RWPE1 (cell line): ENCODE measurements at regions not wholly inside any gene's neighbourhood (a gene's known extent, or its start where the extent isn't known, plus 50 kb on each side); places are given as distances from the start of the nearest gene placed in this dataset.
"Not testable (repeated sequence)": the region's sequence is repeated elsewhere in the genome, so short reads cannot be mapped to it uniquely, and the experiment has no call there.

Experiments used
- CTCF ChIA-PET: fragments of 350-600 bp; sonication (Branson Sonifier 250); formaldehyde crosslinking; extraction: SDS; loops from one replicate; lab custom pipeline; 2021; lab: Yijun Ruan, JAX
- POLR2A ChIA-PET: fragments of 400-600 bp; formaldehyde crosslinking; extraction: SDS; loops from one replicate; lab custom pipeline; 2020; ENCODE audit warnings: antibody characterized with exemption; ENCODE audit not compliant: low non-redundant PET; lab: Yijun Ruan, JAX
- DNase-seq: peaks from one replicate; pipeline ENCODE4 v3.0.0; 2012; ENCODE audit warnings: low spot score
- H3K27ac ChIP-seq: fragments of 450-650 bp; 2 replicates; pipeline ENCODE4 v1.5.1; 2017
- TF ChIP-seq, protein P1 (sequence below): fragments of 450-650 bp; conservative IDR thresholded peaks from 2 replicates; pipeline ENCODE4 v1.5.1; 2017; ENCODE audit warnings: low read depth, mild to moderate bottlenecking

DNA sequence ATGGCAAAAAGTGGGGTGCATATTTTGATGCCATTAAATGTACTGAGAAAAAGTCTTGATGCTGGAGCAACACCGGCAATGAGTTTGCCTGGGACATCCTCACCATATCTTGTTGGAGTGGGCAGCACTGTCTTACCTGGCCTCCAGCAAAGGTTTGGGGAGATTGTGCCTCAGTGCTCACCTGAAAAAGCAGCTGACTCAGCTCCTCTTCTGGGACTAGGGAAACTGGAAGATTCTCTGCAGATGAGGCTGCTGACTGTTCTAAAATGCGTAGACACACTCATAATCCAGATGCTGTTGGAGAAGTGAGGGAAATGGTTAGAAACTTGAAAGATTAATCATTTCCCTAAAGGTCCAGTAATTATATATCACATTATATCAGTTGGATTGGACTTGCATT is 593.7 kb upstream of the HS3ST1 start:
- no peak overlapping the region for H3K27ac ChIP-seq
- ChIA-PET CTCF (no interaction called here), POLR2A (no interaction called here)
- no peak for DNase-seq
- TF ChIP-seq, protein P1, sequence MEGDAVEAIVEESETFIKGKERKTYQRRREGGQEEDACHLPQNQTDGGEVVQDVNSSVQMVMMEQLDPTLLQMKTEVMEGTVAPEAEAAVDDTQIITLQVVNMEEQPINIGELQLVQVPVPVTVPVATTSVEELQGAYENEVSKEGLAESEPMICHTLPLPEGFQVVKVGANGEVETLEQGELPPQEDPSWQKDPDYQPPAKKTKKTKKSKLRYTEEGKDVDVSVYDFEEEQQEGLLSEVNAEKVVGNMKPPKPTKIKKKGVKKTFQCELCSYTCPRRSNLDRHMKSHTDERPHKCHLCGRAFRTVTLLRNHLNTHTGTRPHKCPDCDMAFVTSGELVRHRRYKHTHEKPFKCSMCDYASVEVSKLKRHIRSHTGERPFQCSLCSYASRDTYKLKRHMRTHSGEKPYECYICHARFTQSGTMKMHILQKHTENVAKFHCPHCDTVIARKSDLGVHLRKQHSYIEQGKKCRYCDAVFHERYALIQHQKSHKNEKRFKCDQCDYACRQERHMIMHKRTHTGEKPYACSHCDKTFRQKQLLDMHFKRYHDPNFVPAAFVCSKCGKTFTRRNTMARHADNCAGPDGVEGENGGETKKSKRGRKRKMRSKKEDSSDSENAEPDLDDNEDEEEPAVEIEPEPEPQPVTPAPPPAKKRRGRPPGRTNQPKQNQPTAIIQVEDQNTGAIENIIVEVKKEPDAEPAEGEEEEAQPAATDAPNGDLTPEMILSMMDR: no peak

DNA sequence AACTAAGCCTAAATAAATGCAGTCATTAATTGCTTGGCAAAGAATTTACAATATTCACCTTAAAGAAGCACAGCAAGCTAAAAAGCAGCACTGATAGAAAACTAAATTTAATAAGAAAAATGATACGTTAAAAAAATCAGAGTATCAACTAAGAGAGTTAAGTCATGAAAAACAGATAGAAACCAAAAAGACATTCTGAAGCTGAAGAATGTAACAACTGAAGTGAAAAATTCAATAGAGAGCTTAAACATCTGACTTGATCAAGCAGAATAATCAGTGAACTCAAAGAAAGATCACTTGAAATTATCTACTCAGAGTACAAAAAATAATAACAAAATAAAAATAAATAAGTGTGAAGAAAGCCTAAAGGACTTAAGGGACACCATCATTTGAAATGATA is 588.0 kb upstream of the HS3ST1 start:
- DNase-seq: no peak
- no peak overlapping the region for H3K27ac ChIP-seq
- POLR2A ChIA-PET: no interaction called here
- TF ChIP-seq, protein P1: no peak
- CTCF ChIA-PET: no interaction called here

DNA sequence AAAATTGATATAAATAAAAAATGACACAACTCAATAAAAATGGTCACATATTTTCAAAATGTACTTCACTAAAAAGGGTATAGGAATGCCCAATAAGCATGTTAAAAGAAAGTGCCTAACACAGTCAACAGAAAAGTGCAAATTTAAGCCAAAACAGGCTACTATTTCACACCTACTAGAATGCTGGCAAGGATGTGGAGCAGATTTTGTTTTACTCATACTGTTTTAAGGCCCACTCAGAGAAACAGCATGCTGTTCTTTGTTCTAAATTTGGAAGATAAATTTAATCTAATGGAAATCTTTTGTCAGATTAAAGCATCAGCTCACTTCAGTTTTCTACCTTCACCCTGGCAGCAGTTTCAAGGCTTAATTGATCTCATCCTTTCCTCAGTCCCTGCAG is 576.8 kb upstream of the HS3ST1 start:
- TF ChIP-seq, protein P1: no peak
- CTCF ChIA-PET: no interaction called here
- POLR2A ChIA-PET: no interaction called here
- H3K27ac ChIP-seq: no peak overlapping the region
- no peak for DNase-seq

DNA sequence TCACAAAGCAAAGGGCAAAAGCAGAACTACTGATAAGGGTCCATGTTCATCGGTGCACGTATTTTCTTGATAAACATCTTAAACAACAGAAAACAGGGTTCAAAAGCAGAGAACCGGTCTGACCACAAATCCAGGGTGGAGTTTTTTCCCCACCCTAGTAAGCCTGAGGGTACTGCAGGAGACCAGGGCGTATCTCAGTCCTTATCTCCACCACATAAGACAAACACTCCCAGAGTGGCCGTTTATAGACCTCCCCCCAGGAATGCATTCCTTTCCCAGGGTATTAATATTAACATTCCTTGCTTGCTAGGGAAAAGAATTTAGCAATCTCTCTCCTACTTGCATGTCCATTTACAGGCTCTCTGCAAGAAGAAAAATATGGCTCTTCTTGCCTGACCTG is 567.9 kb upstream of the HS3ST1 start:
- H3K27ac ChIP-seq, CTCF ChIA-PET, POLR2A ChIA-PET, DNase-seq: not testable (repeated sequence)

DNA sequence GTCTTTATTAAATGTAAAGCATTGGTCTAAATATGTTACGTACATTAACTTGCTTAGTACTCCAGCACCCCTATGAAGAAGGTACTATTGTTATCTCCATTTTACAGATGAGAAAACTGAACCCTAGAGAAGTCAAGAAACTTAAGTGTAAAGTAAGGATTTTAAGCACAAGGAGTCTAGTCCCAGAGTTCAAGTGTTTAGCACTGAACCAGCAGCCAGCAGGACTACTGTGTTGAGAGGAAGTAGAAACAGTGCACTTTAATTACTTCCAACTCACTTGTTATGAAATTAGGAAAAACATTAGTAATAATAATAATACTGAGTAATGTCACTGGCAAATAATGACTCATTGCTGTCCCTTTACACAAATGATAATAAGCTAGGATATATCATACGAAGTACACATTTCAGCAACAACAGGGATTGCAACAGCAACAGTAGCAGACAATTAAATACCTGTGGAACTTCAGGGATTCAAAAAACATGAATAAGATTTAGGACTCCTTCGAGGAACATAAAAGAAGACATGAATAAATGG is 548.1 kb upstream of the HS3ST1 start:
- H3K27ac ChIP-seq: no peak overlapping the region
- no peak for DNase-seq
- CTCF ChIA-PET: interaction anchor here (0.8 kb wide), 1 partner anchor 495 kb away, joined by 3 read pairs; no protein-coding TSS in a partner anchor
- POLR2A ChIA-PET: no interaction called here
- TF ChIP-seq, protein P1: no peak

DNA sequence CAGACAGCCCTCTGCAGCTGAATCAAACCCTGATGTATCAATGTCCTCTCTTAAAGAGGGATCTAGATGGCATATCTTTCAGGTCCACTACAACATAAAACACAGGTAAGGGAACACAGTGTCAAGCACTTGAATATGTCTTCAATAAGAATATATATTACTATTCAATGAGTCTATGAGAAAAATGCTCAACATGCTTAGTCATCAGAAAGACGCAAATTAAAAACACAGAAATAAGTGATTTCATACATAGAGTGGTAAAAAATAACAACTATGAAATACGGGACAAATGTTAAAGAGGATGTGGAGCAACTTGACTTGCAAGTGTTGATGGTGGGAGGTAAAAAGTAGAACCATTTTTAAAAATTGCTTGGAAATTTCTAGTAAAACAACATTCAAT is 544.6 kb upstream of the HS3ST1 start:
- ChIA-PET POLR2A (no interaction called here), CTCF (interaction anchor here (0.6 kb wide), 1 partner anchor 23 kb away, joined by 3 read pairs; no protein-coding TSS in a partner anchor)
- TF ChIP-seq, protein P1: no peak
- DNase-seq: no peak
- no peak overlapping the region for H3K27ac ChIP-seq

DNA sequence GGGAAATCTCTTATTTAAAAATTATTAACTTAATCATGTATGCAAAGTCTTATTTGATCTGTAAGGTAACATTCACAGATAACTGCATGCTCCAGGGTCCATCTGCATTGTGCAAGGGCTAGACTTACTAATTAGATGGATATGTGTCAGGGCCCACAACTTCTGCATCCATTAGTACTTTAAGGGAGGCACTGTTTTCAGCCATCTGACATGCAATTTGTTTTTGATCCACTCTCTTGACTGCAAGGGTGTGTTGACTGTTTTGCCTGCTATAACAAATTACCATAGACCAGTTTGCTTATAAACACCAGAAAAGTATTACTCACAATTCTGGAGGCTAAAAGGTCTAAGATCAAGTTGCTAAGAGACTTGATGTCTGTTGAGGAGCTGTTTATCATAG is 542.1 kb upstream of the HS3ST1 start:
- no peak for DNase-seq
- TF ChIP-seq, protein P1: no peak
- CTCF ChIA-PET: no interaction called here
- H3K27ac ChIP-seq: no peak overlapping the region
- POLR2A ChIA-PET: no interaction called here
